ENCODE measurements at regions not wholly inside any gene's neighbourhood (a gene's known extent, or its start where the extent isn't known, plus 50 kb on each side); places are given as distances from the start of the nearest gene placed in this dataset.
A peak's percentile ranks its signal among the peaks of the same experiment; 100 is the strongest.

- TF ChIP-seq CTCF (conservative IDR thresholded peaks at IDR 0.05; ENCODE audit: low read length) = 0 out of 2 replicates have a peak, but pooled peaks have one; percentile 21
- TF ChIP-seq EZH2phosphoT487 (IDR thresholded peaks at IDR 0.05; ENCODE audit: borderline replicate concordance, low read depth, low read length) = no peak
Measured at GRCh38 chr12:125373375-125373774, 308.1 kb downstream of the AACS start.
